ENCODE measurements at regions not wholly inside any gene's neighbourhood (a gene's known extent, or its start where the extent isn't known, plus 50 kb on each side); places are given as distances from the start of the nearest gene placed in this dataset.
"Not testable (repeated sequence)": the region's sequence is repeated elsewhere in the genome, so short reads cannot be mapped to it uniquely, and the experiment has no call there.

DNA sequence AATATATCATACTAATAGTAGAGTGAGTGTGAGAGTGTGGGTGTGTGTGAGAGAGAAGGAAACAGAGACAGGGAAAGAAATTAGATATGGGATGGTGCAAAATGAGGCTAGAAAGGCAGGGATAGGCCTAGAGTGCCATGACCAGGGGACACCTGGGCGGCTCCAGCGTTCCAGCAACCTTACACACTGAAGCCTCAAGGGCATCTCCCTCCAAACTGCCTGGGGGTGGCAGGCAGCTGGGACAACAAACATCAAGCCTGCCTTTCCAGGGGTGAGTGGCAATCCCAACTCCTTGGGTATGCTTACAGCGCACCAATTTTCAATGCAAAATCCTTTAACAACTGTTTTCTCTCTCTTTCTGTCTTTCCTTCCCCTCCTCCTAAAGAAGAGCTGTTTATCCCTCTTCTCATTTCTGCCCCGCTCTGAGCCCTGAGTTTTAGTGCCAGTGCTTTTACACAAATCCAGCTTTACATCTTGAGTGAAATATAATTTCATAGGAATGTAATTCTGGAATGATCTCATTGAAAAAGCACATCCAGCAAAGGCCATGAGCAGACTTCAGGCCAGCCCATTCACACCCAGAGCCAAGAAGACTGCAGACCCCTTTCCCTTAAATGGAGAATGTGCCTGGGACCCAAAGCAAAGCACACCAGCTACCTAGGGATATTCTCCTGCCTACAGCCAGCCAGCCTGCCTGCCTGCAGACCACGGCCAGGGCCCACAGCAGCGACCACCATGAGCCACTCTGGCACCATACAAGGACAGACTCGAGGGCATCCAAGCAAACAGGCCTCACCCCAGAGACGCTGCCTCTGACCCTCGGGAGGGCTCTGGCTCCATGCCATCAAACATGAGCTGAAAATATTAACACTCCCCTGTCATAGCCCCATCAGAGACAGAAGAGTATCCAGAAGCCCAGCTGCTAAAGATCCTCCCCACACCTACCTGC lies 90.3 kb downstream of the RPL27A start:
- no peak for DNase-seq

GRCh38 chr11:8773916-8774539 lies 91.4 kb downstream of the RPL27A start:
- DNase-seq = no peak

DNA sequence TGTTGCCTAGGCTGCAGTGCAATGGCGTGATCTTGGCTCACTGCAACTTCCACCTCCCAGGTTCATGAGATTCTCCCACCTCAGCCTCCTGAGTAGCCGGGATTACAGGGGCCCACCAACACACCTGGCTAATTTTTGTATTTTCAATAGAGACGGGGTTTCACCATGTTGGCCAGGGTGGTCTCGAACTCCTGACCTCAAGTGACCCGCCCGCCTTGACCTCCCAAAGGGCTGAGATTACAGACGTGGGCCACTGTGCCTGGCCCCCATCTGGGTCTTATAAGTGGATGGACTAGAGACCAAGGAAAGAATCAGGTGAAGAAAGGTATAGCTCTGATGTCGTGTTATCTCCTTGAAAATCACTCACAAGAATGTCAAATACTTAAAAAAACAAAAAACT lies 92.3 kb downstream of the RPL27A start:
- DNase-seq = not testable (repeated sequence)

DNA sequence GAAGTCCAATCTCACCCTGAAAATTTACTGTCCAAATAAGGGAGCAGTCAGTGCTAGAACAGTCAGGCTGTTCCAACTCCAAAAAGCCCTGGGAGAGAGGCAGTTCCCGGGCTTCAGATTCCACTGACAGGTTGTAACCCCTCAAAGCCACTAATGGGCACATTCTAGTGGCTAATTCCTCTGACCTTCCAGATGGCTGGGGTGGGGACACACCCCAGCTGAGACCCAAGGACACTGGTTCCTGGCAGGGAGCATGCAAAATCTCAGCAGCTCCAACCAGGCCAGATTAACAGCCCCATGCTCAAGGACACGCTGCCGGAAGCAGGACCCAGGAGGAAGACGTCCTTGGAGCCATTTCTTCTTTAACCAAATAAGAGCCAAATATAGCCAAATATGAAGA lies 92.7 kb downstream of the RPL27A start:
- DNase-seq = no peak

DNA sequence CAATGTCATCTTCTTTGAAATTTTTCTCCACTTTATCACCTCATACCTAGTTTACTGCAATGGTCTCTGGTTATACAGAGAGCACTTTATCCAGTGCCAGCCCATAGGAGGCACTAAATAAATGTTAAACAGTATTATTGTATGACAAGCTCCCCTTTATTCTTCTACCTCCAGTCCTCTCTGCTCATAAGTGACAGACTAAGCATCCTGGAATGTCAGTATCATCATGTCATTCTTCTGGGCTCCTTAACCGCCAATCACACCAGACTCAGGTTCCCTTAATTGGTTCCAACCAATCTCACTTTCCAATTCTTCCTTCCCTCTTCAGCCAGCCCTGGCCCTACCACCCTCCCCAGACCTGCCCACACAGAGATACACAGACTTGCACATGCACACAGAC lies 93.1 kb downstream of the RPL27A start:
- no peak for DNase-seq

DNA sequence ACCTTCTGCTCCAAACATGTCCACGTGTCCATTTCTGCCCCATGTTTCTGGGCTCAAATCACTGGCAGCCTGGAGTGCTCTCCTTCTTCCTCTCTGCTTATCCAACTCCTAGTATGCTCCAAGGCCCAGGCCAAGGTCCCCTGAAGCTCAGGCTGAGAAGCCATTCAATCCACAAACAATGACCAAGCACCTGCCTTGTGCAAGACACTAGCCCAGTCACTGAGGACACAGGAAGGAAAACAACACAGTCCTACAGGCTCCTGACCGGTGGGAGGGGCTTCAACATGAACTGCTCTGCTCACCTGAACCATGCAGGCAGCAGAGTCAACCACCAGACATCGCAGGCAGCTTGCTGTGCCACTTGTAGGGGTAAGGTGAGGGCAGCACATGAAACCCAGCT lies 93.6 kb downstream of the RPL27A start:
- DNase-seq = no peak

- DNase-seq = no peak
Observed at GRCh38 chr11:8777907-8778767, 95.5 kb downstream of the RPL27A start.

DNA sequence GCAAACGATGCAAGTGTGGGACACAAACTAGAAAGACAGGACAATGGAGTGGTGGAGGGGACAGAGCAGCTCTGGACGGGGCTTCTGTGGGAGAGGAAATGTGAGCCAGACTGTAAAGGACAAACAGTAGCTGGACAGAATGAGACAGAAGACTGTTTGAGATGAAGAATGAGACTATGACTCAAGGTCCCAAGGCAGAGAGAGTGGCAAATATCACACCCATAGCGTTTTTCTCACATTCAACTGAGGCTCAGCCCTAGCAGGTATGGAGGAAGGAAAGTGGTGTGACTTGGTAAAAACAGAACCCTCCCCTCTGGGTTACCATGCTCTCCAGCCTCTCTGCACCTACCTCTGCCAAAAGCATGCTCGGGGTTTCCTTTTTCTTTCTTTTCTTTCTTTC lies 96.5 kb downstream of the RPL27A start:
- no peak for DNase-seq

DNA sequence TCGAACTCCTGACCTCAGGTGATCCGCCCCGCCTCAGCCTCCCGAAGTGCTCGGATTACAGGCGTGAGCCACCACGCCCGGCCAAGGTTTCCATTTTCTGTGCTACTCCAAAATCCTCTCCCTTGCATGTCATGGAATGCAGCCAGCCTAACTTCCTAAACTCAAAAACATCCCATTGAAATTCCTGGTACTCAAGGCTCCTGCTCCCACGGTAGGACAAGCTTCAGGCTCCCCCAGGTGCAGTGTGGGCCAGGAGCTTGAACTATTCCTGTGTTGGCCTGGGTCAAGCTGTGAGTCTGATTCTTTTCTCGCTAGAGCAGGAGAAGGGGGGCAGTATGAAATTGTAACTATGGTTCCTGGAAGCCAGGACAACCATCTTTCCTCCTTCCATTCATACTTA lies 97.1 kb downstream of the RPL27A start:
- DNase-seq = no peak

- DNase-seq = no peak
Observed at GRCh38 chr11:8784954-8785353, 102.4 kb downstream of the RPL27A start.

- no peak for DNase-seq
Observed at GRCh38 chr11:8785457-8785856, 102.9 kb downstream of the RPL27A start.

GRCh38 chr11:8785998-8786397 lies 103.4 kb downstream of the RPL27A start:
- no peak for DNase-seq

GRCh38 chr11:8786933-8787332 lies 104.3 kb downstream of the RPL27A start:
- no peak for DNase-seq

- DNase-seq = no peak
Observed at GRCh38 chr11:8787372-8787771, 104.8 kb downstream of the RPL27A start.

GRCh38 chr11:8788616-8789015 lies 106.0 kb downstream of the RPL27A start:
- no peak for DNase-seq

DNA sequence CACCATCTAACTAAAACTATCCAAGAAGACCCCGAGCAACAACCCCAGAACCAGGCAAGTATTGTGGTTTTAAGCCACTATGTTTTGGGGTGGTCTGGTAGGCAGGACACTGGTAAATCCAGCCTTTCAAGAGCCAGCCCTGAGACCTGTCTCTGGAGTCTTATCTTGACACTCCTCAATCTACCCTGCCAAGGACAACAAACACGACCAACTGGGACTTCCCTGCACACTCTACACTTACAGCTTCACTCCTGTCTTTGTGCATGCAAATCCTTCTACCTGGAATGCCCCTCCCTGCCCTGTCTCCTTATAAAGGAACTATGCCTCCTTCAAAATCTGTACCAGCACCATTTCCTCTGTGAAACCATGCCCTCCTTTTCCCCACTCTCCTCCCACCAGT lies 107.3 kb downstream of the RPL27A start:
- DNase-seq = no peak

GRCh38 chr11:8790968-8791367 lies 108.4 kb downstream of the RPL27A start:
- no peak for DNase-seq

DNA sequence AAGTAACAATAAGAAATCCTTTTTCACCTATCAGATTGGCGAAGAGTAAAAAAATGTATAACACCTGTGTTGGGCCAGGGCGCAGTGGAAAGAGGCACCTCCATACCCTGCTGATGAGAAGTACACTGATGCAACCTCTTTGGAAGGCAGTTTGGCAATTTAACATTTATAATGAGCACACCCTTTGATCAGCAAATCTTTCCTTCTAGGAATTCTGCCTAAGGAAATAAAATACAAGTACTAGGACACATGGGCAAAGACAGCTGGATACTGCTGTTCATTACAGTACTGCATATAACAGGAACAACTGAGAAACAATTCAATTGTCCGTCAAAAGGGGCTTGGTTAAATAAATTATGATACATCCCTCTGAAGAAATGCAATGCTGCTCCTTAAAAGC lies 110.1 kb downstream of the RPL27A start:
- no peak for DNase-seq

- DNase-seq = no peak
Observed at GRCh38 chr11:8793114-8793777, 110.7 kb downstream of the RPL27A start.

DNA sequence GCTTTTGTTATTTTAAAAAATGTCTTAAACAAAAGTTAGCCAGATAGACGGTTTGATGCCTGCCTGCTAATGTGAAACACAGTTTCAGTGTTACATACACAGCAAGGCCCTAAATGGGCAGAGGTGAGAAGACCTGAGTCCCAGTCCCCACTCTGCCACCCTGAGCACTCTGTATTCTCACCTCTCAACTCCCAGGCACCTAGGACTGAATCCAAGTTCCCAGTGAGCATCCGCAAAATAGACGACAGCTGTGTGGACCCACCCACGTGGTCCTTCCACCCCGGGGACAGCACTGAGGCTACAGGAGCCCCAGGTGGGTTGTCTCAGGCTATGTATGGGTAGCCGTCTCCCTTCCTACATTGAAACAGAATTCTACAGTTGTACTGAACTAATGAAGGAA lies 111.5 kb downstream of the RPL27A start:
- DNase-seq = no peak

- DNase-seq = no peak
Observed at GRCh38 chr11:8794677-8795103, 112.1 kb downstream of the RPL27A start.

DNA sequence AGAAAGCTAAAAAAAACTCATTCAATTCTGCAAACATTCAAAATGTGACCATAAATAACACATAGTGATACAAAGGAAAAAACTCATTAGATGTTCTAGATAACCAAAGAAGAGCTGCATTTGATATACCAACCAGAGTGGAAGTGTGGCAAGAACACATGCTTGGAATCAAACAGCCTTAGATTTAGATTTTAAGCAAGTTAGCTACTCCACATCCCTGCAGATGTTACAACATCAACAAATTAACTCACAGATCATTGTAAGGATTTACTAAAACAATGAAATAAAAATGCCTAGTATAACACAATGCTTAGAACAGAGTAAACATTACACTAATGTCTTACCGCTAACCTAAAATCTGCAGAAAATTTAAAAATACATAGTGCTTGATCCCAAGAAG lies 114.0 kb upstream of the AKIP1 start:
- no peak for DNase-seq

- no peak for DNase-seq
Observed at GRCh38 chr11:8799273-8799672, 111.7 kb upstream of the AKIP1 start.
